HG03571 (cell line): ENCODE measurements at regions not wholly inside any gene's neighbourhood (a gene's known extent, or its start where the extent isn't known, plus 50 kb on each side); places are given as distances from the start of the nearest gene placed in this dataset.
"Not testable (repeated sequence)": the region's sequence is repeated elsewhere in the genome, so short reads cannot be mapped to it uniquely, and the experiment has no call there.

Experiments used
- ATAC-seq: cut with Tn5 transposase; IDR thresholded peaks from one replicate; pipeline ENCODE4 v1.9.1; 2021; ENCODE audit not compliant: unreplicated experiment

GRCh38 chr14:56027421-56027820 is 90.8 kb upstream of the PELI2 start:
- ATAC-seq = no peak

- ATAC-seq = no peak
Observed at GRCh38 chr14:56027916-56028712, 90.1 kb upstream of the PELI2 start.

- no peak for ATAC-seq
Observed at GRCh38 chr14:56036353-56036752, 81.9 kb upstream of the PELI2 start.

GRCh38 chr14:56040121-56040520 is 78.1 kb upstream of the PELI2 start:
- ATAC-seq = no peak

GRCh38 chr14:56044196-56044595 is 74.0 kb upstream of the PELI2 start:
- no peak for ATAC-seq

GRCh38 chr14:56046546-56046945 is 71.7 kb upstream of the PELI2 start:
- no peak for ATAC-seq

GRCh38 chr14:56046996-56047395 is 71.2 kb upstream of the PELI2 start:
- ATAC-seq = no peak

GRCh38 chr14:56049536-56049935 is 68.7 kb upstream of the PELI2 start:
- no peak for ATAC-seq

GRCh38 chr14:56055511-56055910 is 62.7 kb upstream of the PELI2 start:
- no peak for ATAC-seq

GRCh38 chr14:56056031-56056430 is 62.2 kb upstream of the PELI2 start:
- no peak for ATAC-seq

GRCh38 chr14:56057071-56057741 is 61.0 kb upstream of the PELI2 start:
- ATAC-seq = no peak

- ATAC-seq = no peak
Observed at GRCh38 chr14:56057767-56058166, 60.4 kb upstream of the PELI2 start.

GRCh38 chr14:56059054-56059453 is 59.2 kb upstream of the PELI2 start:
- no peak for ATAC-seq

GRCh38 chr14:56061051-56061450 is 57.2 kb upstream of the PELI2 start:
- no peak for ATAC-seq

GRCh38 chr14:56063131-56063530 is 55.1 kb upstream of the PELI2 start:
- no peak for ATAC-seq

- ATAC-seq = no peak
Observed at GRCh38 chr14:56064513-56064912, 53.7 kb upstream of the PELI2 start.

- ATAC-seq = not testable (repeated sequence)
Observed at GRCh38 chr14:56065199-56065598, 53.0 kb upstream of the PELI2 start.

GRCh38 chr14:56065621-56066290 is 52.5 kb upstream of the PELI2 start:
- ATAC-seq = no peak
